NCI-H526 (cell line): ENCODE measurements at regions not wholly inside any gene's neighbourhood (a gene's known extent, or its start where the extent isn't known, plus 50 kb on each side); places are given as distances from the start of the nearest gene placed in this dataset.

Experiments used
- DNase-seq, 2 experiments: peaks; one replicate each; lab custom pipeline; 2025; lab: John Stamatoyannopoulos, UW

- no peak for DNase-seq
Measured at GRCh38 chr2:145140658-145141057, 620.7 kb upstream of the ZEB2 start.

GRCh38 chr2:145138626-145139025, 618.7 kb upstream of the ZEB2 start:
- no peak for DNase-seq

DNA sequence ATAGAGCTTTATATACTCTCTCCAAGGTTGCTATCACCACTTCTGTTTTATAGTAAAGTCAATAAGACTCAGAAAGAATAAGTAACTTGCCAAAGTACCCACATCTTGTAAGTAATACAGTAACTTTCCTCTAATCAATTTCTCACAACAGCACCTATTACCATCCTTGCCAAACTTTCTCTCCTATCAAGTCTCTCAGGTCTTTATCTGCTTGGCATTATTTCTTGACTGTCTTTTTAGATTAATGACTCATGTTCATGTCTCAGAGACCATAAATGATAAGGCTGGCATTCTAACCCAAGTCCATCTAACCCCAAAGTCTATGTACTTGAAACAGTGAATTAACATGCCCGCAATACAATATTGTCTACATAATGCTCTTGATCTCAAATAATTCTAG, 618.0 kb upstream of the ZEB2 start:
- no peak for DNase-seq

- peak in 1 of 2 experiments; percentile 9 for DNase-seq
Measured at GRCh38 chr2:145137211-145137610, 617.3 kb upstream of the ZEB2 start.

- DNase-seq, result no peak
Measured at GRCh38 chr2:145136702-145137101, 616.8 kb upstream of the ZEB2 start.

DNA sequence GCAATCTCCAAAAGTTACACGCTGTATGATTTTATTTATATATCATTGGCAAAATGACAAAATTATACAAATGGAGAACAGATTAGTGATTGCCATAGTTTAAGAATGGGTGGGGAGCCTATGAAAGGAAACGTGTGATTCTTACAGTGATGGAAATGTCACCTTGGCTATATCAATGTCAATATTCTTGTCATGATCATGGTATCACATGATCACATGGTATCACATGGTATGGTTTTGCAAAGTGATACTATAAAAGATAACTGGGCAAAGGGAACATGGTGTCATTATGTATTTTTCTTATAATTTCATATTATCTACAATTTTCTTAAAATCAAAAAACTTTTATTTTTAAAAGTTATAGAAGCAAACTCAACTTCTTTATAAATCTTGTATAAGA, 606.2 kb upstream of the ZEB2 start:
- no peak for DNase-seq

DNA sequence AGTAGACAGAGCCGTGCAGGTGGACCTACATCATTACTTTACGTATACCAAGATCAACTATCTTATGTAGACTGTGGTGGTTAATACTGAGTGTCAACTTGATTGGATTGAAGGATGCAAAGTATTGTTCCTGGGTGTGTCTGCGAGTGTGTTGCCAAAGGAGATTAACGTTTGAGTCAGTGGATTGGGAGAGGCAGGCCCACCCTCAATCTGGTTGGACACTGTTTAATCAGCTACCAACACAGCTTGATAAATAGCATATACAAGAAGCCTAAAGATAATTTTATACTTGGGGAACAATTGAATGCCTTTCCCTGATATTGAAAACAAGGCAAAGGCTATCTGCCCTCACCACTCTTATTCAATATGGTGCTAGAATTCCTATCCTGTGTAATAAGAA, 604.2 kb upstream of the ZEB2 start:
- DNase-seq, result no peak

DNA sequence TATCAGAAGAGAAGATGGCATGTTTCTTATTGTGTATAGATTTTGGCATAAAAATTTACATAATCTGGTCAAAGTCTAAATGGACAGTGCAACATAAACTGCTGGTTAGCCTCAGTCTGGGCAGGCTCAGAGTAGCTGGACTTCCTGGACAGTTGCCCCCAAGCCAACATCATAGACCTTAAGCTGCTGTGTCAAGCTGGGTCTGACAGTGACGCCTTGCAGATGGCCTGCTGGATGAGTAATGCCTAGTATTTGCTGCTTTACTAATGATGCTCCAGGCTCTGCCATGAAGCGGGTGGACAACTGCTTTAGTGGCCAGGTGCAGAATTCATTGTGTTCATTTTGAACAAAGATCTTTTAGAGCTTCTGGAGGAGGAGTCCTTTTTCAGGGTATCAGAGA, 603.7 kb upstream of the ZEB2 start:
- no peak for DNase-seq

DNA sequence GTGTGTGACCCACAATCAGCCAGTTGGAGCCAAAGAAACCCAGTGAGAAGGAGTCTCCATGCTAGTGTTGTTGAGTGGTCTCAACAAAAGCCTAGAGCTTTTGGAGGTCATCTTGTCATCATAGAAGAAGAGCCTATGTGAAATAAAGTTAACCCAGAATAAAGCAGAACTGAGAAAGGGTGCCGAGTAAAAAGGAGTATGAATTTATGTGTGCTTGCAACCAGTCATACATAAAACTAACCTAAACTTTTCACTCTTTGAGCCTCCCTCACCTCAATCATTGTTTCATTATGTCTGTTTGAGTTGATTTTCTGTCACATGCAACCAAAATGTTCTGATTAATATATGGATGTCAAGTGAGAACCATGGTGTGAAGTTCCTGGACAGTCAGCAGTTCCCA, 599.3 kb upstream of the ZEB2 start:
- no peak for DNase-seq

- no peak for DNase-seq
Measured at GRCh38 chr2:145116834-145117725, 597.2 kb upstream of the ZEB2 start.

DNA sequence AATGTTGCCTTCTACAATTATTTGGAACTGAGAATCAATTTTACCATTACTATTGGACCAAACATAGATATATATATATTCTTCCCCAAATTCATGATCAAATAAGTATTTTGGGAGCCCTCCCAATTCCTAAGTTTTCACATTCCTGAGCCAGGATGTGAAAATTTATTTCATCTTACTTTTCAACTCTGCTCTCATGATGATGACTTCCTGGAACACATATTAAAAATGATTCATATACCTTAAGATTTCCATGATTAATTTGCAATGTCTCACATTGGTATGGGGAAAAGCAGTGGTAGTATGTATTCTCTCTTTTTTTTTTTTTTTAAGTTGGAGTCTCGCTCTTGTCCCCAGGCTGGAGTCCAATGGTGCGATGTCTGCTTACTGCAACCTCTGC, 596.1 kb upstream of the ZEB2 start:
- no peak for DNase-seq

- DNase-seq, result no peak
Measured at GRCh38 chr2:145114726-145115125, 594.8 kb upstream of the ZEB2 start.

GRCh38 chr2:145112467-145112866, 592.5 kb upstream of the ZEB2 start:
- DNase-seq, result no peak

DNA sequence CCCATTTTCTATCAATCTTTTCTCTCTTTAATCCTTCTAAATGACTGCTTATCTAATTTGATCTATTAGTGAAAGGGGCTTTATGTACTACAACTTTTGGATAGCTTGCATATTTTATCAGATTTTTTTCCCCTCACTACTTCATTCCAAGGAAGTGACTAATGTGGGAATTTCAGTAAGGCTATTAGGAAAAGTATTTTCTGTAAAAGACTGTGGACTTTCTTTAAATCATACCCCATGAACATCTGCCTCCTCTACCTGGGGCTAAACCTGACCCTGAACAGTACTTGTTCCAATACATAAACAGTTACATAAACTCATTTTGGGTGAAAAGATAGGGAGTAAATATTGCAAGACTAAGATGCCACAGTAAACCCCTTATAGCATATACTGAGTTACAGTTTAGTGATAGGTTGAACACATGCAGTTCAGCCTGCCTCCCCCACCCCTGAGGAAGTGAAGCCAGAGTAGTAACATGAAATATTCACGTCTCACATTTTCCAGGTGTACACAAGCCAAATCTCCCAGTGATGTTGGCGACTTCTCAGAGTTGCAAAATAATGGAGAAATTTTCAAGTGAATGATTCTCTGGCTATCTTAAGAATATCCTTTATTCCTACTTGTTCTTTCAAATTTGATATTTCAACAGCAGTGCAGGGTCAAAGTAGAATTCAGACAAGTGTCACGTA, 590.9 kb upstream of the ZEB2 start:
- no peak for DNase-seq

- no peak for DNase-seq
Measured at GRCh38 chr2:145108959-145109710, 589.2 kb upstream of the ZEB2 start.

DNA sequence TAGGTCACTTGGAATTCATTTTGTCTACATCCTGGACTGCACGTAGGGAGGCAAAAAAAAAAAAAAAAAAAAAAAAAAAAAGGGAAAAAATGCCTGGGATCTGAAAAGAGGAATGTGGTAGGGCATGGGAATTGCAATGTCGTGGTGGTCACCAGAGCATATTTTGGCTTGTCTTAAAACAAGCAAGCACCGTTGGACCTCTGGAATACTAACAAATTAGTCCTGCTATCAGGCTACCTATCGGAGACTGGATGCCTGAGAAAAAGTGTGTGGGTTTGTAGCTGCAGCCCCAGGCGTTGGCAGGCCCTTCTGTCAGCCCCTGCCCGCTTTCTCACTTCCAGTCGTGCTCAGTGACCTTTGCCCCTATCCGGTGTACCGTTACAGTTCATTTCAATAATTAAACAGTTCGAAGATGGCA, 588.5 kb upstream of the ZEB2 start:
- peak in 1 of 2 experiments; percentile 55 for DNase-seq

DNA sequence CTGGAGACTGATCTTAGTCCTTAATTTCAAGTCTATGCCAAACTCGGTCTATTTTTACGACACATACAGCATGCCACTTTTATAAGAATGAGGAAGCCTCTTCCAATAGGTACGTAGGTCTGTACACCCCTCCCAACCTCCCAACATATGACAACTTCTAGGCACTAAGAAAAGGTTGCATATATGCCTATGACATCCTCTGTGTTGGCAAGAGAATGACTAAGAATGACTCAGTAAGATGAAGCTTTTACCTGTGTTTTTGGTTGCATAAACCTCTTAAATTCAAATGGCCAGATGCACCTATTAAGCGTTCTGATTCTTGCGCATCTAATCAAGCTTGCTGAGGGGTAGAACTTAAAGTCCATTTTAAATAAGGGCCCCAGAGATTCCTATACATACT, 586.4 kb upstream of the ZEB2 start:
- DNase-seq, result no peak

DNA sequence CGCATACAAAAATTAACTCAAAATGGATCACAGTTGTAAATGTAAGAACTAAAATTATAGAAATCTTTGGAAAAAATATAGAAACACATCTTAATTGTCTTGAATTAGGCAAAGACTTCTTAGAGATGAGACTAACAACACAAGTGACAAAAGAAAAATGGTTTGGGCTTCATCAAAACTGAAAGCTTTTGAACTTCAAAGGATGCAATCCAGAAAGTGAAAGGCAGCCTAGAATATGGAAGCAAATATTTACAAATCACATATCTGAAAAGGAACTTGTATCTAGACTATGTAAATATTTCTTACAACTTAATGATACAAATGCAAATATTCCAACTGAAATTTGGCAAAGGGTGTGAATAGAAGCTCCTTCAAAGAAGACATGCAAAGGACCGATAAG, 582.8 kb upstream of the ZEB2 start:
- DNase-seq, result peak in 1 of 2 experiments; percentile 7

DNA sequence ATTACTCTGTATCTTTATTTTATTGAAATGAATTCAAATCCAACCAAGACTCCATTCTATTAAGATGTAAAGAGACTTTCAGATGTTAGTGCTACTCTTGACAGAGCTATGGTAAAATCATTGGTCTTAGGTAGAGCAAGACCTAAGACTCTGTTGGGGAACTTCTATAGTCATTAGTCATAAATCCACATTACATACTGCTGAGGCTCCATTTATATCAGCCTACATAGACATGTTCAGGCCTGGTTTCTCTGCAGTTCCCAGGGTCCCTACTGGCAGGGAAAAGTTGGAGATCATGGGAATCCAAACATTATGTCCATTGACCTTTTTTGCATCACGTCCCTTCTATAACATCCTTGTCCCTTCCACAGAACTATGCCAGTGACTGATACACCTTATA, 580.4 kb upstream of the ZEB2 start:
- no peak for DNase-seq

- no peak for DNase-seq
Measured at GRCh38 chr2:145096582-145096981, 576.7 kb upstream of the ZEB2 start.

DNA sequence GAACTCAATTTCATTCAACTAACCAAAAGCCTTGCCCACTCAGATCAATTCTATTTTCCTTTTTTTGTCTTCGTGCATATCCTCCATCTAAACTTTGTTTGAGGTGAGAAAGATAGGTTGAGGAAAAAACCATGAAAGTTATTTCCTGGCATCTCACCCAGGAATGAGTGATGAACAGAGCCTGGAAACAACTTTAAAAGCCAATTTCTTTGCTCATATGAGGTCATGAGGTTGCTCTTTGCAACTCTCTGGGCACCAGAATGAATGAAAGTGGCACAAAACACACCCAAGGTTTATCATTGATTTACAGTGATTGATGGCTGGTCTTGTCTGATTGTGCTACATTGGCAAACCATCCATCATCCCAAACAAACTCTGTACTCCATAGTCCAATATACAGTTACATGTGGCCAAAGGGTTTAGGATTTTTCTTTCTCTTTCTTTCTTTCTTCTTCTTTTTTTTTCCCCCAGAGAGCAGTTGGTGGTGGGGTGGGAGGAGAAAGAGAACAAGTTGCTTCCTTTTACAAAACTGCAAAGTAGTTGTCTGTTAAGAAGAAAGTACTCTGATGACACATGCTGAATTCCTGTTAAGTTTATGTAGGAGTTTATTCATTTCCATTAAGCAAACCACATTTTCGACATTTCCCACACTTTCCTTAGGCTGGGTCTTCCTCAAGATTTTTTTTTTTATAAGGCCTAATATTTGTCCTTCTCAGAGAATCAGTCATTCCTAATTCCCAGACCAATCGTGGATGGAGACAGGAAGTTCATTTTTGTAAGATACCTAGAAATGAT, 575.9 kb upstream of the ZEB2 start:
- no peak for DNase-seq

DNA sequence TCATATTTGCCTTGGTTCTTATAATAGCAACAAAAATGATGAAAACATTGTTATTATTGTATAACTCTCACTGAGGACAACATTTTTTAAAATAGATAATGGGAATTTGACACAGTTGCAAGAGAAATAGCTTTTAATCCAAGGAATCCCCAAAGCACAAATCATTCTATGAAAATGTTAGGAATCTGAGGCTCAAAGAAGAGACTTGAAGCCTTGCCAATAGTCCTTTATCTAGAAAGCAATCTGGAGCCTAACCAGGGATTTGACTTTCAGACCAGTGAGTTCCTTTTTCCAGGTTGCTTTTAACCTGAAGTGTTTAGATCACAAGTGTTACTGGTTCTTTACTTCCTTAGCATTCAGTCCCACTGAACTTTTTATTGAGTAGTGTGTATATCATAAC, 574.5 kb upstream of the ZEB2 start:
- no peak for DNase-seq
